Immature natural killer cell (primary cell): ENCODE measurements at regions not wholly inside any gene's neighbourhood (a gene's known extent, or its start where the extent isn't known, plus 50 kb on each side); places are given as distances from the start of the nearest gene placed in this dataset.

ENCODE experiments used
- DNase-seq, 3 donors: peaks; one replicate each; pipeline ENCODE4 v3.0.0; 2022; ENCODE audit warnings: mixed read lengths in 1 of 3
- H3K27ac Mint-ChIP-seq, 6 donors: one replicate each; pipeline ENCODE4 v1.8.0; 2020; ENCODE audit warnings: mixed read lengths in 6 of 6, mild to moderate bottlenecking in 5 of 6, inconsistent platforms in 4 of 6, moderate library complexity in 3 of 6
- H3K27me3 Mint-ChIP-seq, 3 donors: one replicate each; pipeline ENCODE4 v1.8.0; 2020 to 2021; ENCODE audit warnings: low read depth in 3 of 3, mild to moderate bottlenecking in 3 of 3, mixed read lengths in 3 of 3, moderate library complexity in 3 of 3, inconsistent platforms in 1 of 3
- H3K36me3 Mint-ChIP-seq, 3 donors: one replicate each; pipeline ENCODE4 v1.8.0; 2020; ENCODE audit warnings: mixed read lengths in 3 of 3, inconsistent platforms in 2 of 3, mild to moderate bottlenecking in 2 of 3
- H3K4me1 Mint-ChIP-seq, 2 donors: one replicate each; pipeline ENCODE4 v1.8.0; 2020; ENCODE audit warnings: inconsistent platforms in 2 of 2, mild to moderate bottlenecking in 2 of 2, mixed read lengths in 2 of 2, moderate library complexity in 1 of 2
- H3K4me3 Mint-ChIP-seq, 5 donors: one replicate each; pipeline ENCODE4 v1.8.0; 2020; ENCODE audit warnings: mild to moderate bottlenecking in 5 of 5, mixed read lengths in 5 of 5, inconsistent platforms in 3 of 5, moderate library complexity in 3 of 5
- H3K9me3 Mint-ChIP-seq, 6 donors: one replicate each; pipeline ENCODE4 v1.8.0; 2020; ENCODE audit warnings: mild to moderate bottlenecking in 6 of 6, mixed read lengths in 6 of 6, inconsistent platforms in 4 of 6, moderate library complexity in 3 of 6

DNA sequence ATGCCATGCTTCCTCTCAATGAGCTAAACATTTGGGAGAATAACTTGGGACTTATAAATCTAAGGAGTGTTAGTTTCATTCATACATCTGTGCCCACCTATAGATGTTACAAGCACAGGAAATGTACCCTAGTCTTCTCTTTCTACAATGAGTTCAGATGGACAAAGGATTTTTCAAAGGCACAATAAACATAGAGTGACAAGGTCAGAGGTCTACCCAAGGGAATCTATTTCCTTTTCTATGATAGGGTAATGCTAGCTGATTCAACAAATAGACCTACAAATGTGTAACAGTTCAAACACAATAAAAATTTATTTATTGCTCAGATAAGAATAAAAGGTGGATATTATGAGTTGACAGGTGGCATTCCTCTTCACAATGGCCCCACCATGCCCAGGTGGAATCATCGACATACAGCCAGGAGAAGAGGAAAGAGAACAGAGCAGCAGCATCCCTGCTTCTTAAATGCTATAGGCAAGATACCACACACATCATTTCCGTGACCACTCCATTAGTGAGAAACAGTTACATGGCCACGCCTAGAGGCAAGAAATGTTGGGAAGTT, 421.8 kb downstream of the HNRNPD start:
- no peak overlapping the region for H3K27ac Mint-ChIP-seq
- H3K27me3 Mint-ChIP-seq = peaks cover 0 to 5% (median 2%) of the 10 kb centered on the region in 3 donors
- H3K4me3 Mint-ChIP-seq = no peak overlapping the region
- H3K4me1 Mint-ChIP-seq = no peaks in the 10 kb centered on the region
- H3K36me3 Mint-ChIP-seq = no peaks in the 10 kb centered on the region
- DNase-seq = no peak
- H3K9me3 Mint-ChIP-seq = peaks cover 0 to 2% (median 0%) of the 10 kb centered on the region in 6 donors

- Mint-ChIP-seq H3K4me3 (no peak overlapping the region), H3K9me3 (no peaks in the 10 kb centered on the region), H3K36me3 (no peaks in the 10 kb centered on the region), H3K4me1 (no peaks in the 10 kb centered on the region), H3K27me3 (peaks cover 0 to 2% (median 2%) of the 10 kb centered on the region in 3 donors), H3K27ac (no peak overlapping the region)
- DNase-seq = no peak
Observed at GRCh38 chr4:81946996-81947395, 426.8 kb downstream of the HNRNPD start.

DNA sequence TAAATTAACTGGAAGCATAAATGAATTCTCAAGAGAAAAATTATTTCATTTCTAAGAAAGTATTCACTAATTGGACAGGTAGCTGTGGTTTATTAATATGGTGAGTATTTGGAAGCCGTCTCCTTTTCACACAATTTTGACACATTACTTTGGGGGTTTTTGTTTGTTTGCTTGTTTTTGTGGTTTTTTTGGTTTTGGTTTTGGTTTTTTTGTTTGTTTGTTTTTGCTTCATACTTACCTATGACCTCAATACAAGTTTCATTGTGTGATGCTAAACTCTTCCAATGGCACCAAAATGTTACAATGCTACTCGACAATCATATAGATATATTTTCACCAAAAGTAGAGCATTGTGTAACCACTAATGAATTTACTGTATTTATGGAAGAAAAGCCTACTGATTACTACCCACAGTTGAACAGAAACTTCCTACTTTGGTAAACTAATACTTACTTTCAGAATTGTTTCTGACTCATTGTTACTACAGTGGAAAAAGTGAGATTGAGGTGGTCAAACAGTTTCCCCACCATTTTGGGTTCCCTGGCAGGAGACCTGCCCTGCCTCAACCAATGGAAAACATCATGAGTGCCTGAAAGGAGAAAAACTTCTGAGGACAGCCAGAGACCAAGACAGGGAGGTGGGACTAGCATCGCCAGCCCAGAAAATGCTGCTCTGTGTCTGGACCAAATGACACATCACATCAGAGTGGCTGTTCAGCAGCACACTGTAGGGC, 443.1 kb downstream of the HNRNPD start:
- Mint-ChIP-seq H3K9me3 (peaks cover 0 to 2% (median 0%) of the 10 kb centered on the region in 6 donors), H3K4me3 (no peak overlapping the region), H3K4me1 (no peaks in the 10 kb centered on the region), H3K27me3 (peaks cover 0 to 6% (median 0%) of the 10 kb centered on the region in 3 donors), H3K27ac (no peak overlapping the region), H3K36me3 (no peaks in the 10 kb centered on the region)
- no peak for DNase-seq

- Mint-ChIP-seq H3K4me3 (no peak overlapping the region), H3K9me3 (peaks cover 0 to 2% (median 0%) of the 10 kb centered on the region in 6 donors), H3K36me3 (no peaks in the 10 kb centered on the region), H3K27me3 (peaks cover 0 to 4% (median 2%) of the 10 kb centered on the region in 3 donors), H3K4me1 (no peaks in the 10 kb centered on the region), H3K27ac (no peak overlapping the region)
- no peak for DNase-seq
Observed at GRCh38 chr4:81923140-81923539, 450.7 kb downstream of the HNRNPD start.

- no peaks in the 10 kb centered on the region for H3K4me1 Mint-ChIP-seq
- H3K9me3 Mint-ChIP-seq = peaks cover 0 to 2% (median 0%) of the 10 kb centered on the region in 6 donors
- H3K4me3 Mint-ChIP-seq = no peak overlapping the region
- no peak for DNase-seq
- no peak overlapping the region for H3K27ac Mint-ChIP-seq
- peaks cover 0 to 4% (median 2%) of the 10 kb centered on the region in 3 donors for H3K27me3 Mint-ChIP-seq
- no peaks in the 10 kb centered on the region for H3K36me3 Mint-ChIP-seq
Observed at GRCh38 chr4:81922313-81922712, 450.6 kb upstream of the RASGEF1B start.

DNA sequence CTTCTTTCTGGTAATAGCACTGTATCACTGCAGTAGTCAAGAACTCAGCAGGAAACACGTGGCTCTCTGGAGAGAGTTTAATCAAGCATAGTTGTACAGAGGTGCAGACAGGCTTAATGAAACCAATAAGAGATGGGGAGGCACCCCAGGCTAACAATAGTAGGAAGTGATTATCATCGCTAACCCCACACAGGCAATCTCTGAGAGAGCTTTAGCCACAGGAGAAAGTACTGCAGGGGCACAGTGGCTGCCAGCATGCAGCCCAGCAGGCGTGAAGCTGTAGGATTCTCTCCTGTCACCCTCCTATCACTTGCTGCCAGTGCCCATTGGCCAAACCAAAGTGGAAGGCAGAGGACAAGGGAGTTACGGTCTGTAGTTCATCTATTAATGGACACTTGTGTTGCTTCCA, 450.0 kb upstream of the RASGEF1B start:
- Mint-ChIP-seq H3K9me3 (peaks cover 0 to 2% (median 0%) of the 10 kb centered on the region in 6 donors), H3K27me3 (peaks cover 0 to 3% (median 2%) of the 10 kb centered on the region in 3 donors), H3K36me3 (no peaks in the 10 kb centered on the region), H3K27ac (no peak overlapping the region), H3K4me3 (no peak overlapping the region), H3K4me1 (no peaks in the 10 kb centered on the region)
- no peak for DNase-seq

- no peak for DNase-seq
- no peak overlapping the region for H3K27ac Mint-ChIP-seq
Observed at GRCh38 chr4:81919810-81920209, 448.1 kb upstream of the RASGEF1B start.

DNA sequence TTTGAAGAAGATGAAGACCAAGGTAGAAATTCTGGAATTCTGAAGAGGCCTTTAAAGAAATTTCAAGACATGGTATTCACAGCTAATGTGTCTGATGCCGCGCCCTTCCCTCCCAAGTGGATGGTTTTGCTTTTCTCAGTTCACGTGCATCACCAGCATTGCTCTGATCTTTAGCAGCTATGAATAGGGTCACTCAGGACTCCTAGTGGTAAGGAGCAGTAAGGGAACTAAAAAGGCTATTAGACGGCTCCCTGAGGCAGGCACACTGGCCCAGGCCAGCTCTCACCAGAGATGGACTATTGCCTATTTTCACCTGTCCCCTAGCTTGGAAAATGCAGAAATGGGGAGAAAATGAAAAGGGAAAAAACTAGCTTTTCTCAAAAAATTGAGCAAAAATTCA, 447.5 kb upstream of the RASGEF1B start:
- no peak overlapping the region for H3K27ac Mint-ChIP-seq
- DNase-seq = no peak
- peaks cover 0 to under 1% (median 0%) of the 10 kb centered on the region in 6 donors for H3K9me3 Mint-ChIP-seq
- no peaks in the 10 kb centered on the region for H3K36me3 Mint-ChIP-seq
- H3K27me3 Mint-ChIP-seq = peaks cover 0 to 4% (median 3%) of the 10 kb centered on the region in 3 donors
- H3K4me3 Mint-ChIP-seq = no peak overlapping the region
- no peaks in the 10 kb centered on the region for H3K4me1 Mint-ChIP-seq

More at GRCh38 chr4:81919810-81920209, 448.1 kb upstream of the RASGEF1B start:
- peaks cover 0 to 2% (median 0%) of the 10 kb centered on the region in 6 donors for H3K9me3 Mint-ChIP-seq
- no peaks in the 10 kb centered on the region for H3K4me1 Mint-ChIP-seq
- H3K4me3 Mint-ChIP-seq = no peak overlapping the region
- peaks cover 0 to 4% (median 3%) of the 10 kb centered on the region in 3 donors for H3K27me3 Mint-ChIP-seq
- H3K36me3 Mint-ChIP-seq = no peaks in the 10 kb centered on the region

DNA sequence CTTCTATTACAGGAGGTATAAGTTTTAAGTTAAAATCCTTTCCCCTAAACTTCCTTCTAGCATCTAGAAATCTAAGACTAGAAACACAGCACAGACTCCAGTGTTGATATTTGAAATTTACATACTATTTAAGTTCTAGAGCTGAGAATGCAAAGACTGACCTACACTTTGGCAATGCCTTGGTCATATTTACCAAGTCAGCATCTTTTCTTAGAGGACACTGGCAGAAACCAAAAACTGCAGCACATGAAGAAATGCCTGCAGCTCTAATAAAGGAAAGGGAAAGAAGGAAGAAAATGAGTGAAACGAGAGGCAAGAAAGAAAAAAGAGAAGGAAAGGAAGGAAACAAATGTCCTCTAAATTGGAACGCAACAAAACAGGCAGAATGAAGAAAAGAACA, 443.7 kb upstream of the RASGEF1B start:
- H3K27ac Mint-ChIP-seq = no peak overlapping the region

DNA sequence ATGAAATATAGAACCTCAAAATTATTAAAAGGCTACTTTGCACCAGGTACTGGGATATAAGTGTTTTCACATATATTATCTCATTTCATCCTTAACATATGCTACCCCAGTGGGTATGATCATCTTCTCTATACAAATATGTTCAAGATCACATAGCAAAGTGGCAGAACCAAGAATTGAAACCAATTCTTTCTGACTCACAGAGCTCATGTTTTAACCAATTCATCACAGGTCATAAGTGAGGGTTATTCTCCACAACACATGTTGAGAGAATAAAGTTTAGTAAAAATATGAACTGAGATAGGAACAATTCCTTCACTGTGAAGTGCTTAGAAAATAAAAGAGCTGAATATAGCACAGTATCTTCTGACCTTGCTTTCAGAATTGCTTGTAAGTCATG, 442.9 kb upstream of the RASGEF1B start:
- Mint-ChIP-seq H3K27ac (no peak overlapping the region), H3K4me1 (no peaks in the 10 kb centered on the region), H3K4me3 (no peak overlapping the region), H3K9me3 (peaks cover 0 to 1% (median 0%) of the 10 kb centered on the region in 6 donors), H3K27me3 (peaks cover 2 to 8% (median 3%) of the 10 kb centered on the region in 3 donors), H3K36me3 (no peaks in the 10 kb centered on the region)
- DNase-seq = no peak

More for the DNA sequence above, 443.7 kb upstream of the RASGEF1B start:
- no peak overlapping the region for H3K4me3 Mint-ChIP-seq
- H3K9me3 Mint-ChIP-seq = peaks cover 0 to under 1% (median 0%) of the 10 kb centered on the region in 6 donors
- H3K27me3 Mint-ChIP-seq = peaks cover 2 to 8% (median 3%) of the 10 kb centered on the region in 3 donors
- H3K36me3 Mint-ChIP-seq = no peaks in the 10 kb centered on the region
- no peaks in the 10 kb centered on the region for H3K4me1 Mint-ChIP-seq
- DNase-seq = no peak

DNA sequence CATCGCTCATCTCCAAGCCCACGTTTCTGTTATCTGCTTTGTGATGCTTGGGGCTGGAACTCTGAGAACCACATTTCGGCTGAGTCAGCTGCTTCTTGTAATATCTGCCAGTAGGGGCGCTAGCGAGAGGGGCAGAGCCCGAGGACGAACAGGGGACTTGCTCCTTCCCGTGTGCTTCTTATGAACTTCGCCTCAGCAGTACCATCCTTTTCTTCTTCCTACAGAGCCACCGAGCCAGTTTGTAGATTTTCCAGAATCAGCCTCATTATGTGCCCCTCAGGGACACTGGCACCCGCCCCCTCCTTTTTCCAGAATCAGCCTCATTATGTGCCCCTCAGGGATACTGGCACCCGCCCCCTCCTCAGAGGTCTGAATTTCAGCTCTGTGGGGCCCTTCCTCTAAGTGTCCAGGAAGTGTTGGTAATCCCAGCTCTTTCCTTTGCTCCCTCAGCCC, 441.7 kb upstream of the RASGEF1B start:
- Mint-ChIP-seq H3K4me1 (no peaks in the 10 kb centered on the region), H3K4me3 (no peak overlapping the region)
- peak; percentile 17 to 27 (median 23) for DNase-seq

GRCh38 chr4:81912376-81913030, 440.8 kb upstream of the RASGEF1B start:
- H3K27me3 Mint-ChIP-seq = peaks cover 3 to 13% (median 3%) of the 10 kb centered on the region in 3 donors
- no peaks in the 10 kb centered on the region for H3K4me1 Mint-ChIP-seq
- no peaks in the 10 kb centered on the region for H3K36me3 Mint-ChIP-seq
- DNase-seq = no peak
- no peak overlapping the region for H3K4me3 Mint-ChIP-seq
- H3K27ac Mint-ChIP-seq = no peak overlapping the region
- H3K9me3 Mint-ChIP-seq = peaks cover 0 to 1% (median 0%) of the 10 kb centered on the region in 6 donors

More for the DNA sequence above, 441.7 kb upstream of the RASGEF1B start:
- Mint-ChIP-seq H3K36me3 (no peaks in the 10 kb centered on the region), H3K27me3 (peaks cover 2 to 13% (median 3%) of the 10 kb centered on the region in 3 donors), H3K27ac (no peak overlapping the region), H3K9me3 (peaks cover 0 to 1% (median 0%) of the 10 kb centered on the region in 6 donors)

- no peak for DNase-seq
- no peaks in the 10 kb centered on the region for H3K36me3 Mint-ChIP-seq
- no peak overlapping the region for H3K4me3 Mint-ChIP-seq
- peaks cover 0 to 7% (median 5%) of the 10 kb centered on the region in 3 donors for H3K27me3 Mint-ChIP-seq
- peaks cover 0 to 1% (median 0%) of the 10 kb centered on the region in 6 donors for H3K9me3 Mint-ChIP-seq
- no peaks in the 10 kb centered on the region for H3K4me1 Mint-ChIP-seq
- no peak overlapping the region for H3K27ac Mint-ChIP-seq
Observed at GRCh38 chr4:81906905-81907304, 435.2 kb upstream of the RASGEF1B start.

DNA sequence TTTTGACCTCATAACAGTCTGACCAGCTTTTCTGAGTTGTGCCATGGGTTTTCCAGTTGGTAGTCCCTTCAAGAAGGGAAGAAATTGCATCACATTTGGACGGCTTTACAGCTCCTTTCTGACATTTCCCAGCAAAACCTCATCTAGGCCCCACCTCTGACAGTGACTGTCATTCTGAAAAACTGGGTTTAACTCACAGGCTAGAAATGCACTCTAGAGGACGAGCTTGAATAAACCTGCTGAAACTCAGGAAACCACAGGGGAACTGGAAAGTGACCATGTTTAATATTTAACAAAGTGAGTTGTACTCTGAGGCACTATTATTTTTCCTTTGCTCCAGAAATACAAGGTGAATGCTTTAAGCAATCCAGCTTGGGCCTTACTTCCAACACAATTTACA, 434.3 kb upstream of the RASGEF1B start:
- DNase-seq = no peak
- H3K4me1 Mint-ChIP-seq = no peaks in the 10 kb centered on the region
- peaks cover 0 to 7% (median 5%) of the 10 kb centered on the region in 3 donors for H3K27me3 Mint-ChIP-seq
- no peak overlapping the region for H3K27ac Mint-ChIP-seq
- H3K36me3 Mint-ChIP-seq = no peaks in the 10 kb centered on the region
- H3K4me3 Mint-ChIP-seq = no peak overlapping the region
- H3K9me3 Mint-ChIP-seq = peaks cover 0 to 1% (median 0%) of the 10 kb centered on the region in 6 donors
